Thyroid gland (tissue), 4 donors: ENCODE measurements at regions not wholly inside any gene's neighbourhood (a gene's known extent, or its start where the extent isn't known, plus 50 kb on each side); places are given as distances from the start of the nearest gene placed in this dataset.

Experiments
- DNase-seq, 2 donors: peaks; one replicate each; pipeline ENCODE4 v3.0.0-alpha.2; 2019
- H3K27ac ChIP-seq, 3 donors: fragments of 200-600 bp; sonication (generic); 1 replicate in 2 of 3; 2 replicates in 1 of 3; pipeline ENCODE4 v1.5.1; 2016 to 2019; ENCODE audit warnings: mild to moderate bottlenecking in 1 of 3, moderate library complexity in 1 of 3
- H3K27me3 ChIP-seq: fragments of 200-600 bp; sonication (generic); one replicate; pipeline ENCODE4 v1.5.1; 2019
- H3K36me3 ChIP-seq, 2 donors: fragments of 200-600 bp; sonication (generic); one replicate each; pipeline ENCODE4 v1.5.1; 2016 to 2019
- H3K4me1 ChIP-seq, 2 donors: fragments of 200-600 bp; sonication (generic); one replicate each; pipeline ENCODE4 v1.5.1; 2017 to 2019
- H3K4me3 ChIP-seq, 3 donors: fragments of 200-600 bp; sonication (generic); replicated peaks in 1 of 3; 1 replicate in 2 of 3; 2 replicates in 1 of 3; pipeline ENCODE4 v1.5.1; 2016; ENCODE audit warnings: mild to moderate bottlenecking in 1 of 3
- H3K9me3 ChIP-seq: fragments of 200-600 bp; sonication (generic); one replicate; pipeline ENCODE4 v1.5.1; 2017
- POLR2A ChIP-seq, 2 donors: fragments of 450-650 bp; IDR thresholded peaks; one replicate each; pipeline ENCODE4 v1.6.1; 2017; ENCODE audit warnings: antibody characterized with exemption in 2 of 2, mild to moderate bottlenecking in 2 of 2, moderate library complexity in 1 of 2
- WGBS, 2 donors: methylation state at CpG; one replicate each; pipeline ENCODE4 v1.1.5; 2017; 5-methylcytosine and 5-hydroxymethylcytosine counted together
- intact Hi-C: fragments of 100-400 bp; cut with DNase I; formaldehyde crosslinking; loops from one replicate; pipeline ENCODE4 v1.15.1; 2023
- TF ChIP-seq, protein P1 (sequence below), 6 experiments: fragments of 200-600 bp in 3 of 6; fragments of 450-650 bp in 3 of 6; sonication (generic) in 3 of 6; IDR thresholded peaks; one replicate each; pipeline ENCODE4 v1.5.1; 2016 to 2019; ENCODE audit warnings: antibody characterized with exemption in 6 of 6, mild to moderate bottlenecking in 2 of 6, inconsistent platforms in 1 of 6, moderate library complexity in 1 of 6

DNA sequence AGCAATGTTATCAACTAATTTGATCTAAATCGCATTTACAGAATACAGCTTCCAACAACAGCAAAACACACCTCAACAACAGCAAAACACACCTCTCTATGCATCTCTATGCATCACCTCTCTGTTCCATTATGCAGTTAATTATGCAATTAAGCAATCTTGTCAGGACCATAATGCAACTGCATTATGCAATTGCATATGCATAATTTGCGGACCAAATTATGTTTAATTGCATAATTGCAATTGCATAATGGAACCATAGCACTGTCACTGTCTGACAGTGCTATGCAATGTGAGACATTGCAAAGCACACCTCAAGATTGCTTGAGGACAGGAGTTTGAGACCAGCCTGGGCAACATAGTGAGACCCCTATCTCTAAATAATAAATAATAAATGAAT lies 80.4 kb upstream of the PRSS3 start:
- H3K4me3 ChIP-seq = no peak overlapping the region
- no peaks in the 10 kb centered on the region for H3K9me3 ChIP-seq
- TF ChIP-seq, protein P1, sequence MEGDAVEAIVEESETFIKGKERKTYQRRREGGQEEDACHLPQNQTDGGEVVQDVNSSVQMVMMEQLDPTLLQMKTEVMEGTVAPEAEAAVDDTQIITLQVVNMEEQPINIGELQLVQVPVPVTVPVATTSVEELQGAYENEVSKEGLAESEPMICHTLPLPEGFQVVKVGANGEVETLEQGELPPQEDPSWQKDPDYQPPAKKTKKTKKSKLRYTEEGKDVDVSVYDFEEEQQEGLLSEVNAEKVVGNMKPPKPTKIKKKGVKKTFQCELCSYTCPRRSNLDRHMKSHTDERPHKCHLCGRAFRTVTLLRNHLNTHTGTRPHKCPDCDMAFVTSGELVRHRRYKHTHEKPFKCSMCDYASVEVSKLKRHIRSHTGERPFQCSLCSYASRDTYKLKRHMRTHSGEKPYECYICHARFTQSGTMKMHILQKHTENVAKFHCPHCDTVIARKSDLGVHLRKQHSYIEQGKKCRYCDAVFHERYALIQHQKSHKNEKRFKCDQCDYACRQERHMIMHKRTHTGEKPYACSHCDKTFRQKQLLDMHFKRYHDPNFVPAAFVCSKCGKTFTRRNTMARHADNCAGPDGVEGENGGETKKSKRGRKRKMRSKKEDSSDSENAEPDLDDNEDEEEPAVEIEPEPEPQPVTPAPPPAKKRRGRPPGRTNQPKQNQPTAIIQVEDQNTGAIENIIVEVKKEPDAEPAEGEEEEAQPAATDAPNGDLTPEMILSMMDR (IDR thresholded peaks at IDR 0.05) = no peak
- no peak for TF ChIP-seq POLR2A (IDR thresholded peaks at IDR 0.05)
- no peak overlapping the region for H3K27ac ChIP-seq
- 94 to 97% methylated on average over 2 of the region's 2 CpGs for WGBS, 2 donors
- intact Hi-C loops = no loop called here
- H3K27me3 ChIP-seq = no peaks in the 10 kb centered on the region
- no peak for DNase-seq
- no peaks in the 10 kb centered on the region for H3K4me1 ChIP-seq
- no peaks in the 10 kb centered on the region for H3K36me3 ChIP-seq

GRCh38 chr9:33718987-33719386 lies 76.4 kb upstream of the PRSS3 start:
- DNase-seq = no peak
- Histone ChIP-seq H3K27me3 (no peaks in the 10 kb centered on the region), H3K4me3 (no peak overlapping the region), H3K4me1 (no peaks in the 10 kb centered on the region), H3K9me3 (no peaks in the 10 kb centered on the region), H3K36me3 (no peaks in the 10 kb centered on the region), H3K27ac (no peak overlapping the region)
- WGBS, 2 donors = 82 to 90% methylated on average over 4 to 7 of the region's 7 CpGs
- no peak for TF ChIP-seq POLR2A (IDR thresholded peaks at IDR 0.05)
- TF ChIP-seq, protein P1 (IDR thresholded peaks at IDR 0.05) = no peak
- intact Hi-C loops = no loop called here

GRCh38 chr9:33719581-33720374 lies 75.6 kb upstream of the PRSS3 start:
- 53 to 59% methylated on average over 14 to 17 of the region's 19 CpGs for WGBS, 2 donors
- Histone ChIP-seq H3K4me3 (no peak overlapping the region), H3K9me3 (no peaks in the 10 kb centered on the region), H3K27me3 (no peaks in the 10 kb centered on the region), H3K27ac (no peak overlapping the region), H3K36me3 (no peaks in the 10 kb centered on the region), H3K4me1 (no peaks in the 10 kb centered on the region)
- TF ChIP-seq POLR2A (IDR thresholded peaks at IDR 0.05) = no peak
- TF ChIP-seq, protein P1 (IDR thresholded peaks at IDR 0.05) = peak in 4 of 6 experiments; percentile 18 to 50 (median 26)
- intact Hi-C loops = no loop called here
- DNase-seq = peak; percentile 16 to 17

DNA sequence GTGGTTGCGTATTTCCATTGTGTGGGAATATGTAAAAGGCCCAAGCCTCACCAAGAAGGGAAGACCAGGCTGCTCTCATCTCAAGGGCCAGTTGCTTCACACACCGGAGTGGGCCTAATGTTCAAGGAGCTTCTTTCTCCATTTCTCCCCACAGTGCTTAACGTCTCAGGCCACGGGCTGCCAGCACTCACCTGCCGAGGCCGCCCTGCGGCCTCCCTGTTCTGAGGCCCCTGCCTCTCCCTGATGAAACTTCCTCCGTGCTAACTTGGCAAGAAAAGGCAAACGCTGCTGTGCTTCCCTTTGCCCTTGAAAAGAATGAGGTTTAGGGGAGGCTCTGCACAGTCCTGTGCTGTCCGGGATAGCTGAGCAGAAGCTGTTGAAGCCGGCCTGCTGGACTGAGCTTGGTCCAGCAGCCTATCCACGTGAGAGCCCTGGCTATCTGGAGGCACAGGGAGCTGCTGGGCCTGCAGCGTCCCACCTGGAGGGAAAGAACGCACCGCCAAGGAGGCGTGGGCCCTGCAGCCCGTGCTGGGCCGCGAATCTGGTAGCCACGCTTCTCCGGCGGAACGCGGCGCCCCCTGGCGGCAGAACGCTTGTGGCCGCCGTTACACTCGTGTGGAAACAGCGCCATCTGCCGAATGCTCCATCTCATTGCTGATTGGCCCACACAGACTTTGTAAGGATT lies 73.5 kb upstream of the PRSS3 start:
- H3K4me1 ChIP-seq = no peaks in the 10 kb centered on the region
- no peak for TF ChIP-seq POLR2A (IDR thresholded peaks at IDR 0.05)
- TF ChIP-seq, protein P1 (IDR thresholded peaks at IDR 0.05) = peak in 5 of 6 experiments; percentile 99 to 100 (median 100)
- no peak overlapping the region for H3K4me3 ChIP-seq
- intact Hi-C loops = loop anchor here (2.0 kb wide), 1 partner anchor 97 kb away; no protein-coding TSS in a partner anchor
- peak; percentile 82 to 86 for DNase-seq
- 25% methylated on average over 27 to 30 of the region's 32 CpGs for WGBS, 2 donors
- no peaks in the 10 kb centered on the region for H3K9me3 ChIP-seq
- no peaks in the 10 kb centered on the region for H3K27me3 ChIP-seq
- H3K36me3 ChIP-seq = no peaks in the 10 kb centered on the region
- no peak overlapping the region for H3K27ac ChIP-seq

- H3K27me3 ChIP-seq = no peaks in the 10 kb centered on the region
- H3K9me3 ChIP-seq = no peaks in the 10 kb centered on the region
- H3K27ac ChIP-seq = no peak overlapping the region
- DNase-seq = no peak
- TF ChIP-seq, protein P1 (IDR thresholded peaks at IDR 0.05) = no peak
- no peak for TF ChIP-seq POLR2A (IDR thresholded peaks at IDR 0.05)
- WGBS, 2 donors = 55% methylated on average over 5 of the region's 5 CpGs
- H3K4me3 ChIP-seq = no peak overlapping the region
- intact Hi-C loops = loop anchor here (2.0 kb wide), 1 partner anchor 98 kb away; no protein-coding TSS in a partner anchor
- no peaks in the 10 kb centered on the region for H3K36me3 ChIP-seq
- H3K4me1 ChIP-seq = no peaks in the 10 kb centered on the region
Measured at GRCh38 chr9:33722359-33722675, 73.0 kb upstream of the PRSS3 start.
